ENCODE measurements at regions not wholly inside any gene's neighbourhood (a gene's known extent, or its start where the extent isn't known, plus 50 kb on each side); places are given as distances from the start of the nearest gene placed in this dataset.

GRCh38 chr3:94912656-94913055 is 849.8 kb downstream of the NSUN3 start:
- no peak for TF ChIP-seq PATZ1 (tag by site-specific recombination; IDR thresholded peaks at IDR 0.05)
- TF ChIP-seq ZNF600 (tag by site-specific recombination; IDR thresholded peaks at IDR 0.05) = no peak
- no peak for TF ChIP-seq ZBTB20 (tag by site-specific recombination; IDR thresholded peaks at IDR 0.05)
- TF ChIP-seq CTCF (tag by site-specific recombination; IDR thresholded peaks at IDR 0.05) = no peak

Data from HEK293 (cell line).